ENCODE measurements at regions not wholly inside any gene's neighbourhood (a gene's known extent, or its start where the extent isn't known, plus 50 kb on each side); places are given as distances from the start of the nearest gene placed in this dataset.
"Not testable (repeated sequence)": the region's sequence is repeated elsewhere in the genome, so short reads cannot be mapped to it uniquely, and the experiment has no call there.

DNA sequence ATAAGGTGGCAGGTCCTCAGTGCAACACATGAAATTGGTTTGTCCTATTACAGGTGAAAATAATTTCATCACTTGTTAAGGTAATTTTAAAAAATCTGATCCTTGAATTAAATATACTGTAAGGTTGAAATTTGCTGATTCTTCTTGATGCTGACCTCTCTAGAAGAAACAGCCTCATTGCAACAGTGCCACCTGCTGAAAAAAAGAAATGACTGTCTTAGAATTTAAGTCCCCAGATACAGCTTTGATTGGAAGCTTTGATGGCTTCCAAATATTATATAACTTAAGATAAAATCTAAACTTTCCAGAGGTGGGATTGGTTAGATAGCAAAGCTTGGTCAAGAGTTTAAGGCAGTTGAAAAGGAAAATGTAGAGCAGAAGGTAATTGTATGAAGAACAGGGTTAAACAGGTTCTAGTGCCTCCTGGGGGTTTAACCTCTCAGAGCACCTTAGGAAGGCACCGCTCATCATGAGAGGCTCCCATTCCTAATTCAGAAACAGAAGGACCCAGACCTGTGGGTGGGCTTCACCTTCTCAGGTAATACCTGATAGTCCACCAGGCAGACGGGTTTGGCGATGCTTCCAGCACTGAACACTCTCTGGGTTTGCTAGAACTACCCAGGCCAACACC, 401.0 kb downstream of the PAX1 start:
- no peak for DNase-seq (ENCODE audit: insufficient read length, low spot score)
- FAIRE-seq, result no peak

DNA sequence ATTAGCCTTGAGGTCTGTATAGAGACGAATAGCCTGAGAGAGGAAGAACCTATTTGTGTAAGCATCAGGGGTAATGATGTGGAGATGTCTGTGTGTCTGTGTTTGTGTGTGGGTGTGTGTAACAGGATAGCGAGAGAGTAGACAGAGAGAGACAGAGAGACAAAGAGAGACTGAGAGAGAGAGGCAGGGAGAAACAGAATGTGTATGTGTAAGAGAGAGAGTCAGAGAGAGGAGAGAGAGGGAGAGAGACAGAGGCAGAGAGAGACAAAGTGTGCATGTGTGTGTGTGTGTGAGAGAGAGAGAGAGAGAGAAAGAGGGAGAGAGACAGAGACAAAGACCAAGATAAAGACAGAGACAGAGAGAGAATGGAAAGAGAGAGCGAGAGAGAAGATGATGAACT, 396.1 kb downstream of the PAX1 start:
- no peak for FAIRE-seq
- DNase-seq (ENCODE audit: insufficient read length, low spot score), result no peak

DNA sequence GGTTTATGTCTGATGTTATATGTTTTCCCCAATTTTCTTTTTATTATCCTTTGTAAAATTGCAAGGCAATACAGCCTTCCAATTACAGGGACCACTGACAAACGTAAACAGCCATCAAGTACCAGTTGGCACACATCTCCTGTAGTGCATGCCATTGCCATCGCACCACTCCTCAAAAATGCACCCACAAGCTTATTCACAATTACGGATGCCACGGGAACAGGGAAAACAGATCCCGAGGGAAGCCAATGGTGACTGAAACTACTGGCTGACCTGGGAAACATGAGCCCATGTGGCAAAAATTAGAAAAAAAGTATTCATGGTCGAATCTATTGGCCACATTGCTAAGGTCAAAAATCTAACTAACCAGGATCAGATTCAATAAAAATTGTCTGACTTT, 395.2 kb downstream of the PAX1 start:
- FAIRE-seq (no peak), DNase-seq (ENCODE audit: insufficient read length, low spot score) (no peak)

DNA sequence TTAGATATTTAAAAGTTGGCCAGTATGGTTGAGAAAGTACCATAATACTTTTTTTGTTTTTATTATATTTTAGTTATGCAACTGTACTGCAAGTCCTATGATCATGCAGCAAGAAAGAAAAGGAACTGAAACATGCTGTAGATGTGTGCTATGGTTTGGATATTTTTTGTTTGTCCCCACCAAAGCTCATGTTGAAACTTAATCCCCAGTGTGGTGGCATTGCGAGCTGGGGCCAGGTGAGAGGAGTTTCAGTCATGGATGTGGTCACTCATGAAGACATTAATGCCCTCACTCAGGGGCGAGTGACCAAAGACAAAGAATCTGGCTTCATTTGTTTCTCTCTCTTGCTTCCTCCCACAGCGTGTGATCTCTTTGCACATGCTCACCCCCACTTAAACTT, 393.9 kb downstream of the PAX1 start:
- FAIRE-seq, result no peak
- no peak for DNase-seq (ENCODE audit: insufficient read length, low spot score)

DNA sequence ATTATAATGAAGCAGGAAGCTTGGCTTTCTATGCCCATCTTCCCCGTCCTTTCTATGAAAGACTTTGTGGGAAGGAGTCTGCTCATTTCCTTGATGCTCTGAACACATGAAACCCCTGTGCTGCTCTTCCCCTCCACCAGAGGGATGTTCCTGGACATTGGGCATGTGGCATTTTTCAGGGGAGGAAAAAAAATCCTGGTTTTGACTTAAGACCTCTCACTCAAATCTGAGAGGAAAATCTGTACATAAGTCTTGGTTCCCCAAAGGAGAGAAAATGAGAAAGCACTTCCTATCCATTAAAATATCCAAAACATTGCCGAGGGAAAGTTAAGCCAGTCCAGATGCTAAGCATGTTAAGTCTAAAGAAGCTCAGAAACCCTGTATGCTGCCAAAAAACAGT, 393.0 kb downstream of the PAX1 start:
- FAIRE-seq, result no peak
- no peak for DNase-seq (ENCODE audit: insufficient read length, low spot score)

DNA sequence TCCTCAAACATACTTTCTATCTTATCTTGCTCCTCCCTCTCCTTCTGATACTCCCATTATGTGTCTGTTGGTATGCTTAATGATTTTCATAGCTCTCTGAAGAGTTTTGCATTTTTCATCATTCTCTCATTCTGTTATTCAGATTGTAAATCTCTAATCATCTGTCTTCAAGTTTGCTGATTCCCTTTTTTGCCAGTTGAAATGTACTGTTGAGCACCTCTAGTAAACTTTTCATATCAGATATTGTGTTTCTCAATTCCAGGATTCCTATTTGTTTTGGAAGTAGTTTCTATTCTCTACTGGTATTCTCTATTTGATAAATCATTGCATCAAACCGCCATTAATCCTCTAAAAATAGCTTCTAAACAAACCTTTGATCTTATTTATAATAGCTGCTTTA, 387.7 kb downstream of the PAX1 start:
- FAIRE-seq, result no peak
- no peak for DNase-seq (ENCODE audit: insufficient read length, low spot score)

DNA sequence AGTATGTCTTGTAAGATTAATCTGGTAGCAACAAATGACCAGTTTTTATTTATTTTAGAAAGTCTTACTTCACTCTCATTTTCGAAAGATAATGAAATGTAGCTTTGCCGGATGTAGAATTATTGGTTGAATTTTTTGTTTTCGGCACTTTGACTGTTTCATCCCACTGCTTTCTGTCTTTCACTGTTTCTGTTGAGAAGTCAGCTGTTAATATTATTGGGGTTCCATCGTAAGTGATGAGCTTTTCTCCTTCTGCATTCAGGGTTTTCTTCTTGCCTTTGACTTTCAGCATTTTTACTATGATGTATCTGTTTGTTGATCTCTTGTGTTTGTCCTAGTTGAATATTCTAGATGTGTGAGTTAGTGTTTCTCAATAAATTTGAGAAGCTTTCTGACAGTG, 383.4 kb downstream of the PAX1 start:
- DNase-seq (ENCODE audit: insufficient read length, low spot score) (no peak), FAIRE-seq (no peak)

DNA sequence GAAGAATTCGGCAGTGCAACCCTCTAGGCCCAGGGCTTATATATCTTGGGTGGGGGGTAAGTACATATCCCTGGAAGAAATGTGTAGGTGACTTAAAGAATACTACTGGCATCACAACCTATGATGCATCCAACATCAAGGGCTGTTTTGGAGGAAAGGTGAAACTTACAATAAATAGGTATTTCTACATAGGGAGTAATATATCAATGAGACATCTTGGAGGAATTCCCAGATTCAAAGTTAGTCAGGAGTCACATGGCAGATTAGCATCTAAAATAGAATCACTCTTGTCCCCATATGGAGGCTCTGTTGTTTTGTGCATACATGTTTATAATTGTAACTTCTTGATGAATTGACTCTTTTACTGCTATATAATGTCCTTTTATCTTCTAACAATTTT, 375.5 kb downstream of the PAX1 start:
- DNase-seq (ENCODE audit: insufficient read length, low spot score), result no peak
- no peak for FAIRE-seq

DNA sequence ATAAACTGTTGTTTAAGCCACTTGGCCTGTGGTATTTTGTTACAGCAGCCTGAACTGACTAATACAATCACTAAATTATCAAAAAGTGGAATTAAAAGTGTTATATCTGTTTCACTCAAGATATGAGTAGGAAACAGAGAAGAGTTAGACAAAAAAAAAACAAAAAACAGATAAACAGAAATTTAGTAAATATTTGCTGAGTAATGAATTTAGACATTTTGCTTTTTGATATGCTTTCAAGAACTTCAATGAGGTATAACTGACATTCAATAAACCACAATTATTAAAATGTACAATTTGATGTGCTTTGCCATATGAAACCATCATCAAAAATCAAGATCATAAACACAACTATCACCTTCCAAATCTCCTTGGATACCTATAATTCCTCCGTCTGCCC, 369.2 kb downstream of the PAX1 start:
- no peak for DNase-seq (ENCODE audit: insufficient read length, low spot score)
- FAIRE-seq, result no peak

DNA sequence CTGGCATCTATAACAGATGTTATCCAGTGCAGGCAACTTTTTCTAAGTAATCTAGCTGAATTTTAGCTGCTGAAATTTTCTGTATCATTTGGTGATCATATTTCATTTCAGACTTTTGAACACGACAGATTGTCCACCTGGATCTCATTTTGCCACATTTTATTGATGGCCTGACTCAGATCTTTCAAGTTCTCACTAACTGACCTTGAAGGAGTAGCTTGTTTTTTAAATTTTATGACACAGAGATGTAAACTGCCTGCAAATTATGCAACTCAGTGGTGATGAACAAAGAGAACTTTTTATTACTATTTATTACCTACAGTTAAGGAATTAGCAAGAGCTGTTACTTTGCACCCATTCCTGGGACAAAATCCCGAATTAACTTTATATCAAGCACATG, 366.4 kb downstream of the PAX1 start:
- no peak for FAIRE-seq
- no peak for DNase-seq (ENCODE audit: insufficient read length, low spot score)

DNA sequence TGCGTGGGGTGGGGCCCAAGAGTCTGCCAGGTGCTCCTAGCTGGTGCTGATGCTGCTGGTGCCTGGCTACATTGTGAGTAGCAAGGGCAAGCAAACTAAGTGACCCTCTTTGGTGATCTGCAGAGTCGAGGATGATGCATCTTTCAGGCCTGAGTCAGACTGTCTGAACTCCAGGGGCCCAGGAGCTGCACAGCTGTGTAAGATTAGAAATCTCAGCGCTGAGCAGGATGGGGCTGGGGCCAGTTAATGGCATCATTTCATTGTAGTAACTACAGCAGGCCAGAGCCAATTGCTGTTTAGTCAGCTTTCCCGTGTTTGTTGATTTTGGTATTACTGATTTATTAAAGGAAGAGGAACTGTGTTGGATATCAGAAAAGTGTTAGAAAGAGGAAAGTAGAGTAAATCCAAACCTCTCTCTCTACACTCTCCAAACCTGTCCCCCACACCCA, 365.2 kb downstream of the PAX1 start:
- DNase-seq (ENCODE audit: insufficient read length, low spot score) (no peak), FAIRE-seq (no peak)

DNA sequence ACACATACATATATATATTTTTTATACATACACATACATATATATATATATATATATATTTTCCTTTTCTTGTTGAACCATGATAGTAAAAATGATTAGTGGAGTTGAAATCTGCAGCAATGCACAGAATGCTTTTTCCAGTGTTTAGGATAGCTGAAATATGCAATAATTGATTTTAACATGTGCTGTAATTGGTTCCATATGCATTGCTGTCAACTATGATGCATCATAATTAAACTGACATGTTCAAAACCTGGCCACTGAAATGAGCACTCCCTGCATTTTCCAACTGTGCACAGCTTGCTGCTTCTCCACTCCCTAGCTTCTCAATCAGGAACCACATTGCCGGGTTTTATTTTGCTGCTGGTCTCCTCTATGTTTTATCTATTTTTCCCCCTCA, 358.3 kb downstream of the PAX1 start:
- no peak for DNase-seq (ENCODE audit: insufficient read length, low spot score)
- FAIRE-seq, result no peak

DNA sequence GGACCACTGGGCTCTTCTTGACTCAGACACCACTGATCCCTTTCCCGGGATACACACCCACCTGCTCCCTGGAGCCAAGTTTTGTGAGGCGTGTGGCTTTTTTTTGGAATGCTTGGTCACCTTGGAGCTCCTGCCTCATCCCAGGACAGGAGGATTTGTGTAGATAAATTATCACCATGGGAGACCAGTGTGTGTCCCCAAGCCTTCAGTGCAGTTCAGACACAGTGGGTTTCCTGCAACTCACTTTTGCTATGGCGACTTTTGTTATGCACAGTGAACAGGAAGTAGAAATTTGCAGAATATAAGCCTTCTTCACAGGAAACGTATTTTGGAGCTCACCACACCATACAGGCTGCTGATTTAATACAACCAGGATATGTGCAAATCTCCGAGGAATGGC, 357.4 kb downstream of the PAX1 start:
- DNase-seq (ENCODE audit: insufficient read length, low spot score) (no peak), FAIRE-seq (no peak)

DNA sequence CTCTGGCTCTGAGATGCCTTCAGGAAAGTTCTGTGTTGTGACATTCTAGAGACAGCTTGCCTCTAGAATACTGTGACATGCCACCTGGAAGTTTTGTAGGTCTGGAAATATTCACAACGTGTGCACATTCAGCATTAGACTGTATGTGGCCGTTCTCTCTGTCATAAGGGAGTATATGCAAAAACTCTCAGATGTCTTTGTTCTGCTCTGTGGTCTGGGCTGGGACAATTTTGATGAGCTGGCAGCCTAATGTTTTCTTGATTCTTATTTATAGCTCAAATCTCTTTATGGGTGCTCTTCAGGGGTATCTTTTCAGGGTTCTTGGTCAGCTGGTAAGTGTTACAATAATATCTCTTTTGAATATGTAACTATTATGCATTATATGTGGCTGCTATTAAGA, 355.1 kb downstream of the PAX1 start:
- no peak for FAIRE-seq

DNA sequence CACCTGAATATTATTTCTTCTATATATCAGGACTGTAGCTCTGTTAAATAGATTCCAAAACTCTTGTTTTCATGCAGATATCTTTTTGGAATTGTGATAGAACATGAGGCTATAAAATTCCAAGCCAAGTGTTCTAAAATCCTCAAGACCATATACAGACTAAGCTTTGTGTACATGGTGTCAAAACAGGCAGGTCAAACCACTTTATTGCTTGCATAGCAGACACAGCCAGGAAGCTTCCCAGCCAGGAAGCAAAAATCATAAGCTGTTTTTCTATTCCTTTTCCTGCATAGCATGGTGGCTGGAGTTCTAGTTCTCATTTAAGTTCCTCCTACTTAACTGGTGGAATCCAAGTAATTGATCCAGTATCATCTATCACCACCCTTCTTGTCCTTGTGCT, 353.3 kb downstream of the PAX1 start:
- DNase-seq (ENCODE audit: insufficient read length, low spot score), result no peak

More for the DNA sequence above, 355.1 kb downstream of the PAX1 start:
- DNase-seq (ENCODE audit: insufficient read length, low spot score), result no peak

DNA sequence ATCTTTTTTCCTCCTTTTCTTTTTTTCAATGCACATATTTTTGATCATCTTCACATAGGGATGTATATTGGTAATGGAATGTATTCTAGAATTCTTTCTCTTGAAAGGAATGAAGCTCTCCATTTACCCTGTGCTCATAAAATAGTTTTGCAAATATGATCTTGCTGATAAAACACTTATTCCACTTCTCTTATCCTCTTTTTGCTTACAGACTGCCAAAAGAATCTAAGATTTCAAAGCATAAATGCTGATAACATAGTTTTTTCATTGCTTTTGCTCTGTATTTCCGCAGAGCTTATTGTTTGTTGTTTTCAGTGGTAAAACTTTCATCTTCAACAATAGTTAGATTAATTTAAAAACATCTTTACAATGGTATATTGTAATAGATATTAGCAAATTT, 350.5 kb downstream of the PAX1 start:
- DNase-seq (ENCODE audit: insufficient read length, low spot score) (no peak), FAIRE-seq (no peak)

More for the DNA sequence above, 353.3 kb downstream of the PAX1 start:
- no peak for FAIRE-seq

DNA sequence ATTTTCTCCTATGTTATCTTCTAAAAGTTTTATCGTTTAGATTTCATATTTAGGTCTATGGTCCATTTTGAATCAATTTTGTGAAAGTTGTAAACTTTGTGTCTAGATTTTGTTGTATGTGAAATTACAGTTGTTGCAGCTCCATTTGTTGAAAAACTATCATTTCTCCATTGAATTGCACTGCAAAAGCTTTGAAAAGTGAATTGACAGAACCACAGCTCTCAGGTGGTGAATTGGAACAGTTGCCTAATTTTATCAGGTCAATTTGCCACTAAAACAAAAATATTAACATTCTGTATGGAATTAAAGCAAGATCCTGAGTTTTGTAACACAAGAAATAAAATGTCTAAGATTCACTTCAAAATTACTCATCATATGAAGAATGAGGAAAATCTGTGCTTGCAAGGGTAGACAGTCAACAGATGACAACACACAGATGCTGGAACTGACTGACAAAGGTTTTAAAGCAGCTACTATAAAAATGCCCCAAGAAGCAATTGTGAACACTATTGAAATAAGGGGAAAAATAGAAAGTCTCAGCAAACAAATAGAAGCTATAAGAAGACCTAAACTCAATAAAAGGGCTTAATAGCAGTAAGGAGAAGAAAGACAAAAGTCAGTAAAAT, 346.7 kb downstream of the PAX1 start:
- FAIRE-seq (no peak), DNase-seq (ENCODE audit: insufficient read length, low spot score) (no peak)

DNA sequence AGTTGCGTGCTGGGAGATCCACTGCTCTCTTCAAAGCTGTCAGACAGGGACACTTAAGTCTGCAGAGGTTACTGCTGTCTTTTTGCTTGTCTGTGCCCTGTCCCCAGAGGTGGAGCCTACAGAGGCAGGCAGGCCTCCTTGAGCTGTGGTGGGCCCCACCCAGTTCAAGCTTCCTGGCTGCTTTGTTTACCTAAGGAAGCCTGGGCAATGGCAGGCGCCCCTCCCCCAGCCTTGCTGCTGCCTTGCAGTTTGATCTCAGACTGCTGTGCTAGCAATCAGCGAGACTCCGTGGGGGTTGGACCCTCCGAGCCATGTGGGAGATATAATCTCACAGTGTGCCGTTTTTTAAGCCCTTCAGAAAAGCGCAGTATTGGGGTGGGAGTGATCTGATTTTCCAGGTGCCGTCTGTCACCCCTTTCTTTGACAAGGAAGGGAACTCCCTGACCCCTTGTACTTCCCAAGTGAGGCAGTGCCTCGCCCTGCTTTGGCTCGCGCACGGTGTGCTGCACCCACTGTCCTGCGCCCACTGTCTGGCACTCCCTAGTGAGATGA, 340.6 kb downstream of the PAX1 start:
- FAIRE-seq; DNase-seq (ENCODE audit: insufficient read length, low spot score): not testable (repeated sequence)

DNA sequence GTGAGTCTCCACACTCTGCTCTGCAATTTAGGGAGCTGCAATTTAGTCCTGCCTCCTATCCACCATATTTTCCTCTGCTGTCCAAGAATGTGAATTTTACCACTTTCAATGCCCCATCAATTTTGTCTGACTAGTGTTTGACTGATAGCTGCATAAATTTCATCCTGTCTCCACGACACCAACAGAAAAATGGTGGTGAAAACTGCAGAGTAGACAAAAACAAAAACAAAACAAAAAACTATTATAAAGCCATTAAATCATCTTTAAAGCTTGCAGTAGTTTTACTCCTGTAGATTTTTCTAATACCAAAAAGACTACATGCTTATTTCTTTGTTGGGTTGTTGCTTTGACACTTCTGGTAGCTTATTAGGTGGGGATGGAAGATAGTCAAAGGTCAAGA, 322.0 kb downstream of the PAX1 start:
- FAIRE-seq (no peak), DNase-seq (ENCODE audit: insufficient read length, low spot score) (no peak)

DNA sequence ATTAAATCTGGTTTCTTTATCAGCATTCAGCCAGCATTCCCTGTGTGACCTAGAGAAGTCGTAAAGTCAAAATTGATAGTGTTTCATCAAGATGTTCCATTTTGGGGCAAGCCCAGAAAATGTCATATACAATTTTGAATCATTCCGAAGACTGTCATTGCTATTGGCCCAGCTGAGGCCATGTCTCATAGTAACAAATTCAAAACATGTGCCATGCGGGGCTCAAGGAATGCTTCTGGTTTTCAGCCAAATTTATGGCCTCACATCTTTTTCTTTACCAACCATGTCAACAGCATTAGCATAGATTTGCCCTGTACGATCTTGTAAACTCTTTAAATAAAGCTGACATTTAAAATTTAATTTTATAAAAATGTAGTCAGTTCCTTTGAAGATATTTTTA, 314.7 kb downstream of the PAX1 start:
- DNase-seq (ENCODE audit: insufficient read length, low spot score), result no peak

DNA sequence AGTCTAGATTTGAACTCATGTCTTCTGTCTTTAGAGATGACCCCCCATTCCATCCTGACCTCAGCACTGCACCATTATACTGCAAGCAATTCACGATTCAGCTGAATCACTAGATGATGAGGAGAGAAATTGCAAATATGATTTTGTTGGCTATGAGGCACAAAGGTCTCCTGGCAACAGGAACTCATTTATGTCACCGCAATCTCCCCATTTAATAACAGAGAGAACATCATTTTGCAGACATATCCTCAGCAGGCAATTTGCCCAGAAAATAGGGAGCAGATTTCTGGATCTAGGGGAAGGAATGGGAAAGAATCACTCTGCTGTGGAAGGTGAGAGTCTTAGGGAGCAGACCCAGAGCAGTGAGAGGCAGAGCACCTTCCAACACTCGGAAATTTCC, 303.0 kb downstream of the PAX1 start:
- FAIRE-seq (no peak), DNase-seq (ENCODE audit: insufficient read length, low spot score) (no peak)

More for the DNA sequence above, 314.7 kb downstream of the PAX1 start:
- no peak for FAIRE-seq

DNA sequence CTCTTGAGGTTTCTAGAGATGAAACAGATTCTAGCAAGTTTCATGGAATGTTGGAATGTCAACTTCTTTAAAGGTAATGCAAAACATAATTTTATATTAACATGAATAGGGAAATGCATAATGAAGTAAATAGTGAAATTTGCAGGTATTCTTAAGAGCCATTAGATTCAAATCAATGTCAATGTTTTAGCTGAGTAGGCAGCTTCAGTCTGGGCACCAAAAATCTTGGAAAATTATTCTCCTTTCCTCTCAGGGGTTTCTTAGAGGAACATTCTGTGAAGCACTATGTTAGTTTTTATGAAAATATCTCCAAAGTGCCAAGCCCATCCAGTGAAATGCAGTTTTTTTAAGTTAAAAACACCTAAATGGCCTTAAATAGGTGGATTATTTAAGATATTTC, 300.8 kb downstream of the PAX1 start:
- DNase-seq (ENCODE audit: insufficient read length, low spot score) (no peak), FAIRE-seq (no peak)
